ENCODE measurements at regions not wholly inside any gene's neighbourhood (a gene's known extent, or its start where the extent isn't known, plus 50 kb on each side); places are given as distances from the start of the nearest gene placed in this dataset.

- no peak for DNase-seq (ENCODE audit: low read depth in 1 of 2, low spot score in 1 of 2)
Measured at GRCh38 chr19:31402529-31403316, 53.5 kb upstream of the TSHZ3 start.

DNA sequence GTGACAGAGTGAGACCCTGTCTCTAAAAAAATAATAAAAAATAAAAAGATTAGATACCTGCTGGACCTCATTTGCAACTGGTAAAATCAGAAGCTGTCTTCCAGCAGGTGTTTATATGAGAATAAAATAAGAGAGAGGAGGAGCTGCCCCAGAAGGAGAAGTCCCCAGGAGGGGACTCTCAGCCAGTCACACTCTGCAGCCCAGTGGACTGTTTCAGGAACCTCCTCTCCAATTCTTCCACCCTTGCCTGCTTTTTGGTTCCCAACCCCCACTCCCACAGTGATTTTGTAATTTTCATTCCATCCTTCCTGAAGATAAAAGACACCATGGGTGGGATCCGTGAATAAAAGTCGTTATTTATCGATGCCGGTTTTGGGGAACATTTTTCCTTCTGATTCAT lies 56.9 kb upstream of the TSHZ3 start:
- no peak for DNase-seq (ENCODE audit: low read depth in 1 of 2, low spot score in 1 of 2)

GRCh38 chr19:31408460-31409124 lies 59.4 kb upstream of the TSHZ3 start:
- DNase-seq (ENCODE audit: low read depth in 1 of 2, low spot score in 1 of 2), result no peak

DNA sequence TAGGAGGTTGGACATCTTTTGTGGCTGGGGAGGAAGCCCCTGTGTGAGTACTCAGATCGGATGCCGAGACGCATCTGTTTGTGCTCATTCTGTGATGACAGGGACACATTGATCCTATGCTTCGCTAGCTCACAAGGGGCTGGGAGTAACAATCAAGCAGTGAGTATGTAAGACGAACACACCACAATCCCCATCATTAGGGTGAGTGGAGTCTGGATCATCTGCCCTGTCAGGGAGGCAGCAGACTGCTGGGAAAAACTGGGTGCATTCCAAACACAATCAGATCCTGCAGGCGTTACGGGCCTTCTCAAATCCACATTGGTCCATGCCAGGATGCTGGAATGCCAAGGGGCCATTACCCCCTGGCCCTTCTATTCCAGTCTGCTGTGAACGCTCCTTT lies 64.1 kb upstream of the TSHZ3 start:
- DNase-seq (ENCODE audit: low read depth in 1 of 2, low spot score in 1 of 2), result no peak

- no peak for DNase-seq (ENCODE audit: low read depth in 1 of 2, low spot score in 1 of 2)
Measured at GRCh38 chr19:31415322-31415721, 66.1 kb upstream of the TSHZ3 start.

GRCh38 chr19:31416548-31416947 lies 67.3 kb upstream of the TSHZ3 start:
- no peak for DNase-seq (ENCODE audit: low read depth in 1 of 2, low spot score in 1 of 2)

DNA sequence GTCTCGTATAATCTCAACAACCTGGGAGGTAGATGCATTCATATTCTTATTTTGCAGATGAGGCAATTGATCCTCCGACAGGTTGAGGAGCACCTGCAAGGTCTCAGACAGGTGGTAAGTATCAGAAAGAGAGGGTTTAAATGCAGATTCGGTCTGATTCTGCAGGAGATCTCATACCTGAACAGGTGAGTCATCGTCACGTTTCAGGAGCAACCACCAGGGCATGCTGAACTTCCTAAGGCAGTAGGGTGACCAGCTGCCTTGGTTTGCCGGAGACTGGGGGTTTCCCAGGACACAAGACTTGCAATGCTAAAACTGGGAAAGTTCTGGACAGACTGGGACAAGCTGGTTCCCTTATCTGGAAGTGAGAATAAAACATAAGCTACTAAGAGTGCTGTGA lies 68.8 kb upstream of the TSHZ3 start:
- DNase-seq (ENCODE audit: low read depth in 1 of 2, low spot score in 1 of 2), result no peak

- DNase-seq (ENCODE audit: low read depth in 1 of 2, low spot score in 1 of 2), result no peak
Measured at GRCh38 chr19:31418692-31419430, 69.6 kb upstream of the TSHZ3 start.

DNA sequence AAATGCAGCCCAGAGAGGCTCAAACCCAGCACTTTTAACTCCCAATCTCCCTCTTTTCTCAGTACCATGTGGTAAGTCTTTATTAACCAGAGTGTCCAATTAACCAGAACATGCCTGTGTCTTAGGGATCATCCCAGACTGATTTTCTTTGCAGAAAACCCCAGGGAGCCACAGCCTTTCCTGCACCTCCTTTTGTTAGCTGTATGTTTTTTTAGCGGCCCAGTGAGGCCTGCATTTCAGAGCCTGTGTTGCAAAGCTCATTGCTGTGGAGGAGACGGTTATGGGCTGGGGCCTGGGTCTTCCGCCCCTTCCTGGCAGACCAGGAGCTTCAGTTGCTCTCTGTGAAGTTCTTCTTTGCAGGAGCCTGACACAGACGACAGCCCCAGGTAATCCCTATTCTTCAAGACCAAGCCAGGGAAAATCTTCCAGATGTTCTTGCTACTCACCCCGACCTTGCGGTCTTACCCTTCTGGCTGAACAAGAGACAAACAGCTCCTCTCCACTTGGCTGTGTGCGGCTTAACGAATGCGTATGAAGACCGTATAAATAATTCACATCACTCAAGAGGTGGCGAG lies 70.7 kb upstream of the TSHZ3 start:
- no peak for DNase-seq (ENCODE audit: low read depth in 1 of 2, low spot score in 1 of 2)

DNA sequence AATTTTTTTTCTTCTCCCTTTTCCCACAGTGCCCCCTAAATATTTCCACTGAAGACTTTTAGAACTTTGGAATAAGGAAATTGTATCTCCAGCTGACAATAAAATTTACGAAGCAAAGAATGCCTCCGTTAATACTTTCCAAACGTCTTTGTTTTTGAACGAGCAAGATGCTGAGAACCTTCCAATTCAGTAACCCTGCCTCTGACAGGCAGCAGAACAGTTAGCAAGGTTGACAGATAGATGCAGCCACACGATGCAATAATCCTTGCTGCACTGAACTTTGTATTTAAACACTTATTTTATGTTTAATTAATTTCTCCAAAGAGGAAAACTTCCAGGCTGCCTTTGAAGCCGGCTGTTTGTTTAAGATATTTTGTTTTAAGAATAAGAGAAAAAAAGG lies 71.8 kb upstream of the TSHZ3 start:
- DNase-seq (ENCODE audit: low read depth in 1 of 2, low spot score in 1 of 2), result no peak

DNA sequence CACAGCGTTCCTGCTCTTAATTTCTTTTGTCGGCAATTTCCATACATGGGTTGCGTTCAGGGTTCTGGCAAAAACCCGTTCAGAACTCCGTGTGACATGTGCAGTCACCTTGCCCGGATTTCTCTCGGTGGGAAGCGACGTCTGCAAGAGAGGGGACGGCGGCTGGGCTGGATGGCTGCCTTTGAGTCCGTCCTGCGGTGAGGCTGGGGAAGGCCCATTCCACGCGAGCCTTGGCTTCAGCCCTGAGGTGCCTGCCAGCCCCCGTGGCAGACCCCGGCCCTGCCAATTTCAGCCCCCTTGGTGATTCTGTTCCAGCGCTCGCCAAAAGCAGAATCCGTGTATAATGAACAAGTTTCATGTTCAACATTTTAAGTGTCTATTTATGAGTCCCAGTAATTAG lies 72.6 kb upstream of the TSHZ3 start:
- DNase-seq (ENCODE audit: low read depth in 1 of 2, low spot score in 1 of 2), result no peak

- no peak for DNase-seq (ENCODE audit: low read depth in 1 of 2, low spot score in 1 of 2)
Measured at GRCh38 chr19:31423896-31424295, 74.7 kb upstream of the TSHZ3 start.

- DNase-seq (ENCODE audit: low read depth in 1 of 2, low spot score in 1 of 2), result no peak
Measured at GRCh38 chr19:31424861-31425620, 75.8 kb upstream of the TSHZ3 start.

GRCh38 chr19:31427857-31428256 lies 78.6 kb upstream of the TSHZ3 start:
- no peak for DNase-seq (ENCODE audit: low read depth in 1 of 2, low spot score in 1 of 2)

DNA sequence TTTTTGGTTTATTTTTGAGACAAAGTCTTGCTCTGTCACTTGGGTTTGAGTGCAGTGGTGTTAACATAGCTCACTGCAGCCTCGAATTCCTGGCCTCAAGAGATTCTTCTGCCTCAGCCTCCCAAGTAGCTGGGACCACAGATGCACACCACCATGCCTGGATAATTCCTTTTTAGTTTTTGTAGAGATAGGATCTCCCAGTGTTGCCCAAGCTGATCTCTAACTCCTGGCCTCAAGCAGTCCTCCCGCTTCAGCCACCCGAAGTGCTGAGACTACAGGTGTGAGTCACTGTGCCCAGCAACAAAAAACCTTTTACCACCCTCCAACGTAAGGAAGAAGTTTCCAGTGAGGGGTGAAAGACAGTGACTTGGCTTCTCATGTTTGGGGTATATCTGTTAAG lies 81.1 kb upstream of the TSHZ3 start:
- DNase-seq (ENCODE audit: low read depth in 1 of 2, low spot score in 1 of 2), result no peak

- DNase-seq (ENCODE audit: low read depth in 1 of 2, low spot score in 1 of 2), result no peak
Measured at GRCh38 chr19:31432201-31432810, 83.1 kb upstream of the TSHZ3 start.

- DNase-seq (ENCODE audit: low read depth in 1 of 2, low spot score in 1 of 2), result no peak
Measured at GRCh38 chr19:31436121-31436776, 87.0 kb upstream of the TSHZ3 start.

- no peak for DNase-seq (ENCODE audit: low read depth in 1 of 2, low spot score in 1 of 2)
Measured at GRCh38 chr19:31438401-31439269, 89.4 kb upstream of the TSHZ3 start.

DNA sequence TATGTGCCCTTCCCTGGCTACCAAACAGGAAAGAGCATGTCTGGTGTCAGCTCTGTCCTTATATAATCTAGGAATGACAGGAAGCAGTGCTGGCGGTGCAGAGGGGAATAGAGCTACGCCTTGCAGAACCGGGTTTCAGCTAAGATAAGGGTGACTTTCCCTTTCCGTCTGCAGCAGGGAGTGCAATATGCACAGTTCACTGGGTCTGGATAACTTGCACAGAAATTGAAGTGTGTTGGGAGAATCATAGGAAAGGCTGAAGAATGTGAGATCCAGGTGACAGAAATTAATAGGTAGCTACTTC lies 90.0 kb upstream of the TSHZ3 start:
- no peak for DNase-seq (ENCODE audit: low read depth in 1 of 2, low spot score in 1 of 2)

Measured in activated CD4-positive, alpha-beta T cell treated with anti-CD3 and anti-CD28 coated beads, Interleukin-2, amount 50 U/mL, for 24 hours (primary cell).